ENCODE measurements at regions not wholly inside any gene's neighbourhood (a gene's known extent, or its start where the extent isn't known, plus 50 kb on each side); places are given as distances from the start of the nearest gene placed in this dataset.
"Not testable (repeated sequence)": the region's sequence is repeated elsewhere in the genome, so short reads cannot be mapped to it uniquely, and the experiment has no call there.

- no peak for DNase-seq
Observed at GRCh38 chr13:76266561-76266960, 619.6 kb downstream of the KCTD12 start.

GRCh38 chr13:76250211-76250610 is 614.1 kb downstream of the LMO7 start:
- no peak for DNase-seq

- DNase-seq, result no peak
Observed at GRCh38 chr13:76245920-76246319, 609.8 kb downstream of the LMO7 start.

GRCh38 chr13:76245211-76245610 is 609.1 kb downstream of the LMO7 start:
- no peak for DNase-seq

- not testable (repeated sequence) for DNase-seq
Observed at GRCh38 chr13:76243120-76243519, 607.0 kb downstream of the LMO7 start.

- DNase-seq, result no peak
Observed at GRCh38 chr13:76239031-76239680, 603.0 kb downstream of the LMO7 start.

- DNase-seq, result no peak
Observed at GRCh38 chr13:76231522-76232167, 595.5 kb downstream of the LMO7 start.

- DNase-seq, result no peak
Observed at GRCh38 chr13:76229281-76229680, 593.2 kb downstream of the LMO7 start.

GRCh38 chr13:76226941-76227340 is 590.8 kb downstream of the LMO7 start:
- DNase-seq, result no peak

GRCh38 chr13:76225815-76226489 is 589.8 kb downstream of the LMO7 start:
- no peak for DNase-seq

GRCh38 chr13:76223999-76224398 is 587.9 kb downstream of the LMO7 start:
- DNase-seq, result no peak

GRCh38 chr13:76223565-76223964 is 587.4 kb downstream of the LMO7 start:
- DNase-seq, result no peak

- DNase-seq, result no peak
Observed at GRCh38 chr13:76222511-76222910, 586.4 kb downstream of the LMO7 start.

- DNase-seq, result no peak
Observed at GRCh38 chr13:76216729-76217128, 580.6 kb downstream of the LMO7 start.

- no peak for DNase-seq
Observed at GRCh38 chr13:76214001-76214400, 577.9 kb downstream of the LMO7 start.

- no peak for DNase-seq
Observed at GRCh38 chr13:76213423-76213904, 577.3 kb downstream of the LMO7 start.

GRCh38 chr13:76210262-76210661 is 574.1 kb downstream of the LMO7 start:
- no peak for DNase-seq

- no peak for DNase-seq
Observed at GRCh38 chr13:76198568-76199163, 562.5 kb downstream of the LMO7 start.

GRCh38 chr13:76189882-76190519 is 553.9 kb downstream of the LMO7 start:
- DNase-seq, result no peak

GRCh38 chr13:76175961-76176725 is 540.0 kb downstream of the LMO7 start:
- no peak for DNase-seq

GRCh38 chr13:76168661-76169060 is 532.5 kb downstream of the LMO7 start:
- no peak for DNase-seq

- DNase-seq, result no peak
Observed at GRCh38 chr13:76164290-76164689, 528.2 kb downstream of the LMO7 start.
